Fibroblast of skin of left quadriceps (primary cell): ENCODE measurements at regions not wholly inside any gene's neighbourhood (a gene's known extent, or its start where the extent isn't known, plus 50 kb on each side); places are given as distances from the start of the nearest gene placed in this dataset.

Experiments
- DNase-seq, 2 experiments: peaks; one replicate each; pipeline ENCODE4 v3.0.0-alpha.2; 2013; ENCODE audit warnings: low read depth in 2 of 2

DNA sequence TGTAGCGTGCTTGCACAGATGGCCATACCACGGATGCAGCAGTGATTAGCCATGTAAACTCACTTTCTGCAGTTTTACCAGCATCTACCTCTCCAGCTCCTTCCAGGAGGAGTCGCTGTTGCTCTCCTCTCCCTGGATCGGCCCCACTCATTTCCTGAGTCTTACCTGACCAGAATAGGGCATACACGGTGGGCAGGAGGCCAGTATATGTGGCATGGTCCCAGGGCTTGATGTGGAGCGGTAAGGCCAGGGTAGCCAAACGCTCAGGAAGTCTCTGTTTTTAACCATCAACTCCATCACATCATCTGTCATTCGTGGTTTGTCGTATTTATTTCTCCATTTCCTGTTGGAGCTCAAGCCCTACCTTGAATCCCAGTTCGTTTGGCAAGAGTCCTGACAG lies 163.4 kb upstream of the USP24 start:
- DNase-seq, result no peak

DNA sequence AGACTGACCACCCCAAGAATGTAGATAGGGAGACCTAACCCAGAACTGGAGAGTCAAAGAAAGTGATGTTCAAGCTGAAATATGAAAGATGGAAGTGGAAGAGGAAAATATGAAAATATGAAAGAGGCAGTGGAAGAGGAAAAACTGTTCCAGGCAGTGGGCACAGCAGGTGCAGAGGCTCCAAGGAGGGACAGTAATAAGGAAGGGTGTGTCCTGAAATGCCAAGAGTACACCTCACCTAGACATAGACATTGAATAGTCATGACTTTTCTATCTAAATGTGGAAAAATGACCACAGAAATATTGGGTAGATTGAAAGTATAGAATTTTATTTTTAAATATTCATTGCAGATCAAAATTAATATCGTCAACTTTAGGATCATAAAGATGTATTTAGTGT lies 161.7 kb upstream of the USP24 start:
- no peak for DNase-seq

DNA sequence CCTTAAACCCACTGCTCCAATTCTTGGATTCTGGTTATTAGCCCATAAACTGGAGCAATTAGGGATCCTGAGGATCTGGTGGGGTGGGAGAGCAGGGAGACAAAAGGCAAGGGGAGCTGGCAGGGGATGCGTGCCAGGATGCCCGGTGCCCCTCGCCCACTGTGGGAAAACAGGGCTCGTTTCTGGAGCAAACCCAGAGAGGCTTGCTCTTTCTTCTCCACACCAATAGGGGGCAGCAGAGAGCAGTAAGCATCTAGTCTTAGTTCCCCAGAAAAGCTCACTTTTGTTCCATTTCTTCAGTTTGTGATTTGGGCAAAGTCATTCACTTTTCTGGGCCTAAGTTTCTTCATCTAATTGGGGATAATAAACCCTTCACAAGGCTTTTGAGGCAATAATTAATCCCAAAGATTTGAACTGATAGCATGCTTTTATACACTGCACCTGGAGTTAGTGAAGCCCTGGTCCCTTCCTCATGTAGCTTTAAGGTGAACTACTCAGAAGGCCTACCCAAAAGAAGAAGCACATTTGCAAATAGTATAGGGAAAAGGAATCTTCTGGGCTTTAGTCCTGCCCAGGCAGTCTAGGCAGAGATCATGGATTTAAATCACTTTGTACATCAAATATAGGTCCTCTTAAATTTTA lies 160.6 kb upstream of the USP24 start:
- peak; percentile 25 to 33 for DNase-seq

DNA sequence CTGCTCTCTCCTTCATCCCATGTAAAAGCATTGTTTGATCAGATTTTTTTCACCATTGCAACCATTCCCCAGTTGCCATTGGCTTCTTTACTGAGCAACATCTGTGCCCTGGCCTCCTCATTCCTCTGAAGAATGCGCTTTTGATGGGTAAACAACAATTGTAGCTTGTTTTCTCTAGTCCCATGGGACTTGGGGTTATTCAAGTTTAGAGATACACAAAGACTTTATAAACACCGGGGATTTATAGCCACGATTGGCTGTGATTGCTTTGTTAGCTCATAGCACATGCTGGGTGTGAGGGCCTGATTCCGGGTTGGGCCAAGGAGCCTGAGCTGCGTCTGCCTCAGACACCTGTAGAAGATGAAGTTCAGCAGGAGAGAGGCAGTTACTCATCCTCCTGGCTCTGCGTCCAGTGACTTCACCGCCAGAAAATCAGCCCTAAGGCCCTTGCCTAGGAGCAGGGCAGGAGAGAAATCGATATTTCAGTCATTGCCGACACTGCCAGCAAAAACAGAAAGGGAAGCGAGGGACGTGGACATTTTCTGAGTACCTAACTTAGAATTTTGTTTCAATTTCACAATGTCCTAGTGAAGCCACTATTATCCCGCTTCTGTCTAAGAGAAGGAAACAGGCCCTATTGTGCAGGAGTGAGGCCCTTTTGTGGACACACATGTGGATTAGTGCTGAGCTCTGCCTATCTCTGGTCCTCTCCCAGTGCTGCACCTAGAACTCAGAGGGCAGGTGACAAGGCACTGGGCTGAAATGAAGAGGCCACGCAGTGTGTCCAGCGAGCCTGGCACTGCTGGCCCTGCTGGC lies 159.8 kb upstream of the USP24 start:
- DNase-seq, result no peak

DNA sequence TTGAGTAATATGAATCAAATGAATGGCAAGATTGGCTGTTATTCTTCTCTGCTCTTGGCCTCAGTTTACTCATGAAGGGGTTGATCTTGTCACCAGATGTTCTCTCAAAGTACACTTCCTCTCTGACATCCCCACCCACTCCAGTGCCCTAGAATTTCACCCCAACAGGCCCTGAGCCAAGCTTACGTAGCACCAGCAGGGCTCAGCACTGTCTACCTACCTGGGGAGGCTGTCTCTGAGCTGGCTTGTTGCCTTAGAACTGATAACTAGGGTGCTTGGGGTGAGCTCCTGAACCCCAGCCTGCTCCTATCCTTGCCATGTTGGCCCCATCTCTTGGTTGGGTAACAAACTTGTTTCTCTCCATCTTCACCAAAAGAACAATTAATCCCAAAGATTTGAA lies 159.1 kb upstream of the USP24 start:
- DNase-seq, result no peak

DNA sequence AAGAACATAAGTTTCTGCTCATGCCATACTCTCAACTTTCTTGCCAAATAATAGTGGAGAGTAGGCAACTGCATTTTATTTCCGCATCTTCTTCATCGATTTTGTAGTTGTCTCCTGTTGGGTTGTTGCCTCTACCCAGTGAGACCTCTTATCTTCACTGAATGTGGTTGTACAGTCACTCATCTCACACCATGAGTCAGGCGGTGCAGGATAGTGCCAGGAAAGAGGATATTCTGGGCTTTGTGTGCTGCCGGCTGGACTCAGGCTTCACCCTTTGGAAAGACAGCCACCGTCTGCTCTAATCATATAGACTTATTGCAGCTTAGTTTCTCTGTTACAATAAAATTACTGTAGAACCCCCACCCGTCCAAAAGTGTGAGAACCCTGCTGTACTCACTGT lies 154.3 kb upstream of the USP24 start:
- no peak for DNase-seq

DNA sequence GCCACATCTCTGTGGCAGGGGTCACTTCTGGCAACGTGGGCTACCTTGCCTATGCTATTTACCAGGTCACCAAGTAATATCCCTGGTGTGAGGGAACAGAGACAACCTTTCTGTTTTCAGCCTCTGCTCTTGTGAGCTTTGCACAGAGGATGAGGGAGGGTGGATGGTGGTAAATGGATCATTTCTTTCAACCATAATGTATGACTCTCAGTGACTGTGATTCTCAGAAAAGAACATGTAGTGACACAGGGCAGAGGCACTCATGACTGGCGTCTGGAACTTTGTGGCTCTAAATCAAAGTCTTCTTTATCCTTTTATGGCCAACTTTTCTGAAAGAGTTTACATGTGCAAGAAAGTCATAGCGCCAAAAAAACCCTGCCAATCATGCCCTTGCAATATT lies 153.5 kb upstream of the USP24 start:
- DNase-seq, result no peak

DNA sequence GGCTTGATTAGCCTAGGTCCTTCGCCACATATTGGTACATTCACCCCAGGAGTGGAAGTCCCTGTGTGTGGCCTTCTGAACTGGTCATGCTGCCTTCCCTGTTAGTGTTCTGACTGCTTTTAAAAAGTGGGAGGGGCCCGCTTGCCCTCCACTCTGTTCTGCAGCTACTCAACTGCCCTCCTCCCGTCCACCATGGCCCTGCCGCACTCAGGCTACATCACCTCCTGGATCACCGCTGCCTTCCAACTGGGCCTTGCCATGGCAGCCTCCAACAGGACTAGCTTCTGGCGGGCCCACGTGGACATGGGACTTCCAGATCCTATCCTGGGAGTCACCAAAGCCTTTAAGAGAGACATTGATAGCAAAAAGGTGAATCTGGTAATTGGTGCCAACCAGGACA lies 152.1 kb upstream of the USP24 start:
- DNase-seq, result no peak

DNA sequence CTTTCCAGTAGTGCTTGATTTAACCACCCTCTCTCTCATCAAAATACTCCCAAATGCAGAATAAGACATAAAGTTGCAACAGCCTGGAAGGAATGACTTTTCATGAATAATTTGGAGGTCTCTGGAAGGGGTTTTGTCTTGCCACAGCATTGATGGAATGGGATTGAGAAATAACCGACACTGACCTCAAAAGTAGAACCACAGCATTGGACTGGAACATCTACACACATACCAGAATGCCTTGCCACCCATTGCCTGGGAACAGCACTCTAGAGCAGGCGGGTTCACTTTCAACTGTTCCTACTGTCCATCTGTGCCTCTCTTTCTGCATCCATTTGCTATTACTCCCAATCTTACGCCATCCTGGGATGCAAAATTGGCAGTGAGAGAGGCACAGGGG lies 149.1 kb upstream of the USP24 start:
- no peak for DNase-seq

DNA sequence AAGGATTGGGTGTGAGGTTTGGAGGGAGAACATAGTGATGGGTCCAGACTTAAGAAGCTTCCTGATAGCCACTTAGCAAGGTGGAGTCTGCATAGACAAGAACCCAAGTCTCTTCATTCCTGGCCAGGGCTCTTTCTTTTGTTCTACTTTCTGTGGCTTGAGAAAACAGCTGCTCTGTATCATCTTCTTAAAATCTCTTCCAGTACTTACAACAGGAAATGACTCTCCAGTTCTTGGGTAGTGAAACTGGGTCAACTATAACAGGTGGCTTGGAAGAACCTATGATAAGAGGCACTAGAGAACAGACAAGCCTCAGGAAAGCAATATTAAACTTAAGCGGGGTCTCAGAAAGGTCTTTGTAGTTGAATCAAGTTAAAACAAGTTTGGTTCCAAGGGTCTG lies 148.1 kb upstream of the USP24 start:
- no peak for DNase-seq

DNA sequence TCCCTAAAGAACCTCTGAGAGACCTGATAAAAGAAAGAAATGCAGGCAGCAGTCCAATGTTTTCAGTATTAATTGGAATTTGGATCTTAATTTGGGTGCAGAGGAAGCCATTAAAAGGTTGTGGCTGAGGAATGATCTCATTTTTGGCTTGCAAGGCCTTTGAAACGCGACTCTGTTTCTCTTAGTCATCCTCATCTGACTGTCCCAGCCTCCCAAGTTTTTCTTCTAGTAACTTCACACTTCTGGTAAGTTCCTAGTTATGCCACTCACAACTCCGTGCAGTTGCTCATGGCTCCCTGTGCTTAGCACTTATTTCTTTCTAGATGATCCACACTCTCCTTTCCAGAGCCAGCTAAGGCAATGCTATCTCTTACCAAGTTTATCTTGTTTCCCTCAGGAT lies 147.4 kb upstream of the USP24 start:
- peak; percentile 32 to 34 for DNase-seq

DNA sequence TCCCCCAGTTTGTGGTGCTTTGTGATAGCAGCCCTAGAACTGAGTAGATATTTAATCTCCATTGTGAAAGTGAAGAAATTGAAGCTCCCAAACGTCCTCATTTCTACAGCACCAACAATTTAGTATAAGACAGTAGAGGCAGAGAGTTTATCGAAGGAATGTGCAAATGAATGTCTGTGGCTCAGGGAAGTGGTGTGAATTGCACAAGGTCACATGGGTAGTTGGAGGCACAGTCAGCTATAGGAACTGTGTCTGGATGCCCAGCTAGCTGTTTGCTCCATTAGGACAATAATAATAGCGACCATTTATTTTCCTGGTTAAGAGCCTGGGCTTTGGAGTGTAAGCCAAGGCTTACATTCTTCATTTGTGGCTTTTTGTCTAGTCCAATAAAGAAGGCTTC lies 144.4 kb upstream of the USP24 start:
- no peak for DNase-seq

DNA sequence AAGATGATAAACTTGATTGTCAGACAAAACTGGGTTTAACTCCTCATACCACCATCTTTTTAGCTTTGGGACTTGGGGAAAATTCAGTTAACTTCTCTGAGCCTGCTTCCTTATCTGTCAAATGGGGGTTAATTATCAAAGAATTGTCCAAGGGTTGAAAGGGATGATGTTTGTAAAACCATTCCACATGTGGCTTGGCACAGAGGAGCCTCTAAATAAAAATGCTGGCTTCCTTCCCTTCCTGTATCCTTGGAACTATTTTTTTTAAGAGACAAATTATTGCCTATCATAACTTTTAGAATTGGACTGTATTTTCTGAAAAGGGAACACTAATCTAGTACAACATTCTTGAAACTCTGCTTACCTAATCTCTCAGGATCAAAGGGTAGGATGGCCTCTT lies 143.4 kb upstream of the USP24 start:
- DNase-seq, result no peak

DNA sequence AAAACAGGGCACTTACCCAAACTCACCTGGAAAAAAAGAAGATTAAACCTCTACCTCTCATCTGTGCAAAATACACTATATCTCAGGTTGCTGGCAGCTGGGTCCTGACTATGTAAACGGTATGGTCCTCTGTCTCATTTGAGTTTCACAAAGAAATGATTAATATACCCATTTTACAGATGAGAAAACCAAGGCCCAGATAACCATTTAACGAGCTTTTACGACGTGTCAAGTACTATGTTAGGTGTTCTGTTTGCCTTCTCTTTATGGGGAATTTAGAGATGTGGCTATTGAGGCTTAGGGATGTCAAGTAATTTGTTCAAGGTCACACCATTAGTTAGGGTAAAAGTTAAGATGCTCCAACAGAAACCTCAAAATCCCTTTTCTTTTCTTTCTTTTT lies 140.4 kb upstream of the USP24 start:
- DNase-seq, result no peak

DNA sequence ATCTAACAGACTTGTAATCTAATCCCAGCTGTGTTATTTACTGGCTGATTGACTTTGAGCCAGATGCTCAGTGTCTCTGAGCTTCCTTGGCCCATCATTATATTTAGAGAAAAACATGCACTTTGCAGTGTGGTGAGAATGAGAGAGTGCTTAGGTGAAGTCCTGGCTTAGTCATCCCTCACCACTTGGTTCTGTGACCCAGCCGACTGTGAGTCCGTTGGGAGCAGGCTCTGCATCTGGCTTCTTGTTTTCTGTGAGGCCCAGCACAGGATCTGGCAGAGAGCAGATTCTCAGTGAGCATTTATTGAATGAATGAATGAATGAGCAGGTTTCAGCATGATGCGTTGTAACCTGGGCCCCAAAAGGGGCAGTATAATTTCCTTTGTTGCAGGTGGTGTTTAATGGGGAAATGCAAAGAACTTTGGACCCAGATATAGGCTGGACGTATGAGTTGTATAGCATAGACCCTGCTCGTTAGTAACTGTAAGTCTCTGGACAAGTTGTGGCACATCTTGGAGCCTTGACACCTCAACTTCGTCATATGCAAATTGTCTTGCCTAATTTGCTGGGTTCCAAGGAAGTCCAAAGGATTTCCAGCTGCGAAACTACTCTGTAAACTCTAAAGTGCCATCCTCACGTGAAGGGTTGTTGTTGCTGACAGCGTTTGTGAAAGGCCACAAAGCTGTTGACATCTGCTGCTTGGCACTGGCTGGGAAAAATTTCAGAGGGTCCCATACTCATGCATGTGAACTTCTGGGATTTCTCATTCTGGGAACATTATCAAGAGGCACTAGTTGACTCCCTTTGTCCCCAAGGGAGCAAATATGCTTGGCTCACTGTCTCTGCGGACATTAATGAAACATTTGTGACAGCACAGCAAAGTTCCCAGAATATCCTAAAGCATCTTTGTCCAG lies 138.8 kb upstream of the USP24 start:
- DNase-seq, result no peak

DNA sequence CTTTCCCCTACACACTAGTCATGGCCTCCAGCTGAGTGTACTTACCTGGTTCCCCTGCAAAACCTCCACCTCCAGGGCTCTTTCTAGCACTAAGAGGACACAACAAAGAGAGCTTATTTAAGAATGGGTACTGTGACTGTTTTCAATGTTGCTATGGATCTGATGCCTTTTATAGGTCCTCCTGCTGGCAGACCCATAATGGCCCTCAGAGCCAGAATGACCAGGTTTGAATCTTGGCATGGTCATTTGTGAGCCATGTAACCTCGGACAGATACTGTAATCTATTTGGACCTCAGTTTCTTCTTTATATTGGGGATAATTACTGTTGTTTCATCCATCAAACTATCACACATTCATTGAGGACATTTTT lies 137.6 kb upstream of the USP24 start:
- DNase-seq, result no peak

DNA sequence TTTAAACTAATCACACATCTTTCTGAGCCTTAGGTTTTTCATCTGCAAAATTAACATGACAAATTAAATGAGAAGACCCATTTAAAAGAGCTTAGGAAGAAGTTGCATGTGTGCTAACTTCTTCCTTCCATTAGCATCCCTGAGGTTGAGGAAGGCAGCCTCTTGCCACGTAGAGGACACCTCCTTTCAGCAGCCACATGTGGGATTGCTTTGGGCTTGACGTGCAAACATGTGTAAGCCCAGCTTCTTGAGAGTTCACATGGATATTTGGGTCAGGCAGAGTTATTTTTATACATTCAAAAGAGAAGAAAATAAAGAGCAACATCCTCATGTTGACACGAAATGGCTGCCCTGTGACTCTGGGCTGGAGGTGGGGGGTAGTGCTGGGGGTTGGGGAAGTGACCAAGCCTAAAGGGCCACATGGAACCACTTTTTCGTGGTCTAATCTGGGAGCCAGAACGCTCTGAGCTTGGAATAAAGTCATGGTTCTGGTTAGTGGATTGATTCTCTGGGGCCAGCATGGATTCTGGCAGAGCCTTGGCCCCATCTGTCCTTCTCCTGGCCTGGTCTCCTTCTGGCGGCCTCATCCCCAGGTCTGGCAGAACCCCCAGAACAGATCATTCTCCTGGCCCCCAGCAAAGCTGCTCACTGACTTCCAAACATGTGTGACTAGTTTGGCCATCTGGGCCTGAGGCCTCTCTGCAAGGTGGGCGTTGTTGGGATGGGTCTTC lies 137.1 kb upstream of the USP24 start:
- no peak for DNase-seq

DNA sequence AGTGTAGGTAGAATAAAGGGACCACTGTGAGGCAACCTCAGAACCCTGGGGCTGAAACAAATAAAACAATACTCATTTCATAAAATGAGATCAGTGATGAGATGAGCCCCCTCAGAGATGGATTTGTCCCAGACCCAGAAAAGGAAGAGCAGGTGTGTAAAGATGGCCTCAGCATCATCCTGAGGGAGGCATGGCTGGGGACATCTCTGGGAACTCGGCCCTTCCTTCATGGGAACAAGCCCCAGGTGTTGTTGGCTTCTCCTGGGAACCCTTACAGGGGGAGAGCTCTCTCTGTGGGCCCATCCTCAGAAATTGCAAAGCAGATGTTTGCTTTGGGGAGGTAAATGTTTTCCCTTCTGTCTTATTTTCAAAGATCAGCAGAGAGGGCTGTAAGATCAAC lies 133.2 kb upstream of the USP24 start:
- DNase-seq, result no peak

DNA sequence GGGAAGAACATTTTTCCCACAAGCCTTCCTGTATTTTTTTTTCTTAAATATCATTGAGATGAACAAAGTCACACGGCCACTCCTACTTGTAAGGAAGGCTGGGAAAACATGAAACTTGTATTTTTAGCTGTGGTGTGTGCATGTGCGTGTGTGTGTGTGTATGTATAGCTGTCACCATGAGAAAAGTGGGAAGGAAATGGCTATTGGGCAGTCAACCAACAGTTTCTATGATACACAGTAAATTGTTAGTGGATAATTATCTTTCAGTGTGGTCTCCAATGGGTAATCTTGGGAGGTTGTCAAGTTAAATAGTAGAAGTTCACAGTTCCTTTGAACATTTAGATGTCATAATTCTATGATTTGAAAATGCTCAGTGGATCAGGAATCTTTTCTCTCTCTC lies 132.7 kb upstream of the USP24 start:
- DNase-seq, result no peak

DNA sequence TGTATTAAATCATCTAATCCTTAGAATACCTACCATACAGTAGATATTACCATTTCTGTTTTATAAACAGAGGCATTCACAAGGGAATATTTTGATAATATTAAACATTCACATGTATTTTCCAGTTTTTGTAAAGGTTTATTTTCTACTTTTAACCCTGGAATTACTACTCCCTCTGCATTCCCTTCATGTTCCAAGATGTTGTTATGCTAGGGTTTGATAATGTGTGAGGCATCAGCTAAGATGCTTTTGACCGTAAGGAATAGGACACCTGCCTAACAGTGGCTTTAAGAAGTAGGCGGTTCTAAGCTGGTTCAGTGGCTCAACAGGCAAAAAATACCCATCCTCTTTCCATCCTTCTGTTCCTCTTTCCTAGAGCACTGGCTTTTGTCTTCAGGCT lies 131.9 kb upstream of the USP24 start:
- no peak for DNase-seq

DNA sequence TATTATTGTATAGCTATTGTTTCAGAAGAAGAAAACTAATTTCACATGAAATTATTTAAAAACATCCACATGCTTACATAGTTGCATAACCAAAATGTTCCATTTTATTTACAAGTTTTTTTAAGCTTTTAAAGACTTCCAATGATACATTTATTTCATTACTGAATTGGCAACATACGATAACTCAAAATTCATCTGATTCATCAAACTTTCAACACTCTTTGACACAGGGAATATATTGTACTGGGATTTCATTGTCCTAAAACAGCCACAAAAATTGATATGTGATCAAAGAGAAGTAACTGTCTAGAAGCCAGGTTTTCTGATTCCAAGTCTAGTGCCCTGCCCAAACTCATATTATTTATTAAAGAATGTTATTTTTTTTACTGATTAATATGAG lies 131.4 kb upstream of the USP24 start:
- no peak for DNase-seq

DNA sequence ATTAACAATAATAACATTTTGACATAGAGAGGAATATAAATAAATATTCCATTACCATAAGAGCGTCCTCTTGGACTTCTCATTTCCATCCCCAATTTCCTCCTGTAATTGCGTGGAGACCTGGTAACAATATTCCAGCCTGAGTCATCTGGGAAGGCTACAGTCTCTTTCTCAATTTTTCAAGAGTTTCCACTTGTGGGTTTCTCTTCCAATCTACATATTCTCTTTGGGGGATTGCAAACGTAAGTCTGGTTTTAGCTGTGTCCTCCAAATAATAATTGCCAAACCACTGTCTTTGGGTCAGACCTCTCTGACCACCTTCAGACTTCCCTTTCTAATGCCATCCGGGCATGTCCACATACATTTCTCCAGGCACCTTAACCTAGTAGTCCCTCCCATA lies 124.5 kb upstream of the USP24 start:
- DNase-seq, result no peak
